B cell (primary cell): ENCODE measurements at regions not wholly inside any gene's neighbourhood (a gene's known extent, or its start where the extent isn't known, plus 50 kb on each side); places are given as distances from the start of the nearest gene placed in this dataset.

ENCODE experiments used
- ATAC-seq: fragments of 200-7000 bp; cut with Tn5 transposase; one replicate; pipeline ENCODE4 v1.10.0; 2021; ENCODE audit warnings: low read depth, mild to moderate bottlenecking, moderate number of reproducible peaks, moderate library complexity
- CTCF ChIA-PET: fragments of 350-600 bp; sonication (Branson Sonifier 250); formaldehyde crosslinking; loops from one replicate; lab custom pipeline; 2021; ENCODE audit warnings: antibody characterized with exemption, inconsistent platforms; lab: Charles Lee
- POLR2A ChIA-PET: fragments of 350-600 bp; sonication (Branson Sonifier 250); formaldehyde crosslinking; loops from one replicate; lab custom pipeline; 2021; ENCODE audit warnings: antibody characterized with exemption; lab: Charles Lee
- DNase-seq: peaks from one replicate; pipeline ENCODE4 v3.0.0; 2013
- H2AFZ ChIP-seq: 2 replicates; pipeline ENCODE4 v1.6.1; 2012; ENCODE audit warnings: mild to moderate bottlenecking, low read depth, low read length; ENCODE audit not compliant: insufficient read depth, poor library complexity, severe bottlenecking
- H3K27ac ChIP-seq, 2 donors: 1 replicate in 1 of 2; 2 replicates in 1 of 2; pipeline ENCODE4 v1.5.1; 2012 to 2013; ENCODE audit warnings: low read length in 2 of 2, mild to moderate bottlenecking in 2 of 2, moderate library complexity in 1 of 2
- H3K27me3 ChIP-seq, 4 experiments: fragments of 200-600 bp in 1 of 4; sonication (generic) in 1 of 4; replicated peaks in 1 of 4; 1 replicate in 2 of 4; 2 replicates in 2 of 4; pipeline versions ENCODE4 v1.6.1 to v1.7.0; 2013 to 2016; ENCODE audit warnings: low read length in 3 of 4, mild to moderate bottlenecking in 2 of 4, mixed read lengths in 1 of 4, moderate library complexity in 1 of 4; ENCODE audit not compliant: insufficient read depth in 4 of 4, control insufficient read depth in 3 of 4; ENCODE audit errors: control extremely low read depth in 1 of 4
- H3K36me3 ChIP-seq, 2 experiments: replicated peaks in 1 of 2; 1 replicate in 1 of 2; 2 replicates in 1 of 2; pipeline versions ENCODE4 v1.6.1 to v1.7.1; 2013; ENCODE audit warnings: low read length in 1 of 2; ENCODE audit not compliant: insufficient read depth in 2 of 2, control insufficient read depth in 1 of 2; ENCODE audit errors: control extremely low read depth in 1 of 2, extremely low read depth in 1 of 2
- H3K4me1 ChIP-seq, 2 donors: fragments of 200-600 bp in 1 of 2; sonication (generic) in 1 of 2; 1 replicate in 1 of 2; 2 replicates in 1 of 2; pipeline versions ENCODE4 v1.5.1 to v1.6.1; 2013 to 2017; ENCODE audit warnings: low read length in 2 of 2; ENCODE audit not compliant: control insufficient read depth in 2 of 2, insufficient read depth in 2 of 2
- H3K4me2 ChIP-seq: replicated peaks from 2 replicates; pipeline ENCODE3; 2012; ENCODE audit warnings: mild to moderate bottlenecking, low read depth, low read length; ENCODE audit not compliant: poor library complexity, severe bottlenecking
- H3K4me3 ChIP-seq, 5 experiments: fragments of 200-600 bp in 1 of 5; sonication (generic) in 1 of 5; 1 replicate in 3 of 5; 2 replicates in 2 of 5; pipeline versions ENCODE4 v1.5.1 to v1.7.0; 2011 to 2016; ENCODE audit warnings: low read length in 4 of 5, mild to moderate bottlenecking in 4 of 5, low read depth in 2 of 5, control low read depth in 1 of 5, moderate library complexity in 1 of 5; ENCODE audit not compliant: insufficient read depth in 1 of 5; ENCODE audit errors: control extremely low read depth in 1 of 5, extremely low read depth in 1 of 5
- H3K79me2 ChIP-seq: fragments of 200-600 bp; sonication (generic); one replicate; pipeline ENCODE4 v1.6.0; 2016; ENCODE audit warnings: low read length; ENCODE audit not compliant: control insufficient read depth, insufficient read depth
- H3K9ac ChIP-seq: fragments of 200-600 bp; sonication (generic); 2 replicates; pipeline ENCODE4 v1.6.1; 2017; ENCODE audit warnings: mild to moderate bottlenecking, low read length, moderate library complexity
- H3K9me3 ChIP-seq, 3 donors: one replicate each; pipeline versions ENCODE4 v1.6.1 to v1.7.1; 2013; ENCODE audit warnings: low read length in 2 of 3; ENCODE audit not compliant: control insufficient read depth in 2 of 3, insufficient read depth in 1 of 3; ENCODE audit errors: control extremely low read depth in 1 of 3
- H4K20me1 ChIP-seq: 2 replicates; pipeline ENCODE4 v1.6.0; 2012; ENCODE audit warnings: mild to moderate bottlenecking, low read length; ENCODE audit not compliant: insufficient read depth, control insufficient read depth, poor library complexity, severe bottlenecking
- H3K27ac Mint-ChIP-seq: one replicate; pipeline ENCODE4 v1.8.0; 2021; ENCODE audit warnings: mixed read lengths
- H3K27me3 Mint-ChIP-seq: one replicate; pipeline ENCODE4 v1.8.0; 2021; ENCODE audit warnings: mixed read lengths
- H3K4me1 Mint-ChIP-seq: one replicate; pipeline ENCODE4 v1.8.0; 2021; ENCODE audit warnings: mixed read lengths
- H3K4me3 Mint-ChIP-seq: one replicate; pipeline ENCODE4 v1.8.0; 2021; ENCODE audit warnings: mixed read lengths
- H3K9me3 Mint-ChIP-seq: one replicate; pipeline ENCODE4 v1.8.0; 2022; ENCODE audit warnings: mixed read lengths; ENCODE audit not compliant: insufficient read depth
- CTCF ChIP-seq: fragments of 200-600 bp; IDR thresholded peaks from one replicate; pipeline ENCODE4 v1.8.0; 2022; ENCODE audit warnings: antibody characterized with exemption, mild to moderate bottlenecking
- EZH2 ChIP-seq: IDR thresholded peaks from 2 replicates; pipeline ENCODE4 v1.6.1; 2012; ENCODE audit warnings: borderline replicate concordance, low read depth, mild to moderate bottlenecking, moderate library complexity, low read length; ENCODE audit not compliant: insufficient read depth, poor library complexity, severe bottlenecking
- WGBS: methylation state at CpG from one replicate; pipeline ENCODE4 v1.1.5; 2013; ENCODE audit warnings: missing lambda C conversion rate; ENCODE audit not compliant: insufficient coverage; 5-methylcytosine and 5-hydroxymethylcytosine counted together
- intact Hi-C: fragments of 100-400 bp; cut with micrococcal nuclease; formaldehyde crosslinking; loops from one replicate; pipeline ENCODE4 v1.10.0; 2022

- DNase-seq: no peak
- Histone ChIP-seq H4K20me1 (no peaks in the 10 kb centered on the region), H2AFZ (no peak overlapping the region), H3K27ac (no peak overlapping the region), H3K4me3 (no peak overlapping the region), H3K9me3 (no peaks in the 10 kb centered on the region), H3K9ac (no peak overlapping the region), H3K4me1 (no peaks in the 10 kb centered on the region), H3K27me3 (peaks cover 0 to 8% (median 5%) of the 10 kb centered on the region in 4 experiments), H3K4me2 (no peak overlapping the region), H3K79me2 (no peaks in the 10 kb centered on the region), H3K36me3 (no peaks in the 10 kb centered on the region)
- ATAC-seq: no peak
- Mint-ChIP-seq H3K27me3 (peaks cover 24% of the 10 kb centered on the region), H3K4me3 (no peak overlapping the region), H3K27ac (no peak overlapping the region), H3K9me3 (no peaks in the 10 kb centered on the region), H3K4me1 (no peaks in the 10 kb centered on the region)
- TF ChIP-seq CTCF (no peak), EZH2 (no peak)
- CTCF ChIA-PET: interaction anchor here (1.3 kb wide), 1 partner anchor 39 kb away, joined by 3 read pairs; no protein-coding TSS in a partner anchor
- POLR2A ChIA-PET: no interaction called here
- no CpG with 5 or more reads among the region's 1 CpG for WGBS
- intact Hi-C loops: no loop called here
Measured at GRCh38 chr6:4395386-4395785, 260.0 kb upstream of the ECI2 start.

GRCh38 chr6:4394786-4395185, 259.4 kb upstream of the ECI2 start:
- Mint-ChIP-seq H3K27me3 (peaks cover 23% of the 10 kb centered on the region), H3K4me1 (no peaks in the 10 kb centered on the region), H3K4me3 (no peak overlapping the region), H3K27ac (no peak overlapping the region), H3K9me3 (no peaks in the 10 kb centered on the region)
- no peaks in the 10 kb centered on the region for H3K9me3 ChIP-seq
- no peak overlapping the region for H3K4me2 ChIP-seq
- H3K4me3 ChIP-seq: no peak overlapping the region
- intact Hi-C loops: no loop called here
- no peak for ATAC-seq
- no peaks in the 10 kb centered on the region for H3K4me1 ChIP-seq
- POLR2A ChIA-PET: no interaction called here
- no peak overlapping the region for H3K9ac ChIP-seq
- H3K36me3 ChIP-seq: no peaks in the 10 kb centered on the region
- H3K27ac ChIP-seq: no peak overlapping the region
- H4K20me1 ChIP-seq: no peaks in the 10 kb centered on the region
- no CpG with 5 or more reads among the region's 4 CpGs for WGBS
- no peak overlapping the region for H2AFZ ChIP-seq
- no peak for DNase-seq
- CTCF ChIA-PET: interaction anchor here (1.0 to 1.3 kb wide), 2 partner anchors 10 to 40 kb away, joined by 3 read pairs; no protein-coding TSS in a partner anchor
- H3K27me3 ChIP-seq: peaks cover 0 to 8% (median 5%) of the 10 kb centered on the region in 4 experiments
- TF ChIP-seq CTCF: no peak
- TF ChIP-seq EZH2: no peak
- H3K79me2 ChIP-seq: no peaks in the 10 kb centered on the region
